Astrocyte of the hippocampus (primary cell): ENCODE measurements at regions not wholly inside any gene's neighbourhood (a gene's known extent, or its start where the extent isn't known, plus 50 kb on each side); places are given as distances from the start of the nearest gene placed in this dataset.
"Not testable (repeated sequence)": the region's sequence is repeated elsewhere in the genome, so short reads cannot be mapped to it uniquely, and the experiment has no call there.

Experiments used
- DNase-seq: peaks from one replicate; pipeline ENCODE4 v3.0.0; 2011; ENCODE audit warnings: low read depth, low spot score

DNA sequence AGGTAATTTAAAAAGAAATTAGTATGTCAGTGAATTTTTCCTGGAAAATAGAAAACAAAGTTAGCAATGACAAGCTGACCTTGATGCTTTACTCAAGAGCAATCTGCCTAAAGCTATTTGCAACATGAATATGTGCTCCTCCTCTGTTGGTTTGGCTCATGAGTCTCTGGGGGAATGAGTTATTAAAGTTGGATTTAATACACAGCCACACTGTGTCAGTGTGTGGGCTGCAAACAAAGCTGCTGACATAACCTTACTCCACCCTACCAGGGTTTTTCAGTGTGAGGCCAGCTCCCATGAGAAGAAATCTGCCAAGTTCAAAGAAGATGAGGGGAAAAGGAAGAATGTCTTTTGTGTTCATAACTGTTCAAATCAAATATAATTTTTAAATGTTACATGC, 280.5 kb downstream of the TLL1 start:
- DNase-seq = no peak

DNA sequence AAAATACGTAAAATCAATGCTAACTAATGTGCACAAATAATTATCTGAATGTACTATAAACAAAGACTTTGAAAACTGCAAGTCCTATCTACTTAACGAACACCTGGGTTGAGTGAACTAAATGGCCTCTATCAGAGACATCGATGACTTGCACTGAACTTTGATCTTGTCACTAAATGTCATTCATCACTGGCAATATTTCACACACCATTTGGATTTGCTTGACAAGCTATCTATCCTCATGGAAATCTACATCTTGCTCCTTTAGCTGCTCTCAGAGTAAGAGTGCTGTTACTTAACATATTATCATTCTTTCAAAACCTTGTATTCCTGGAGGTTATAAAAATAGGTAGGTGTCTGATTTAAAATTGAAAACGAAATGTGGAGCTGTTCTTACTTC, 289.3 kb downstream of the TLL1 start:
- no peak for DNase-seq

DNA sequence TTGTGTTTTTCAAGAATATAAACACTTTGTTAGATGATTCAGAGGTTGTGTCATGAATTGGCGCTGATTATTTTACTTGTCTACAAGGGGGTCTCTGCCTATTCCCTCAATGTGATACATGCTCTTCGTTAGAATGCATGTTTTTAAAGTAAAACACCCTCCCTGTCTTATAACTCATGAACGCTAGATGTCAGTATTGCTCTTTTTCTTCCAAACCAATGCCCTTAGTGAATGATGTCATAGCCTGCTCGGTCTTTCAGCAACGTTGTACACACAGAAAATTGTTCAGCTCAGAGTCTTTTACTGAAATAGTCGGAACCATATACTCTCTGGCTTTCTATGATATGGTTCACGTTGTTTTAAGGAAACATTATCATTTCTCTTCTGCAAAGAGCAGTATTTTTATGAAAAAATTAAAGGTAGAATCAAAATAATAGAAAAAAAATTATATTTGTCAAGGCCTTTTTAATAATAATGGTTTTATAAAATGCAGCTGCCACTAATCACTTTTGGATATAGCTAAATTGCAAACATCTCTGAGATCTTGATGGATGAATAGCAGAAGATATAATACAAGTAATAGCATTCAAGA, 292.9 kb downstream of the TLL1 start:
- DNase-seq = peak; percentile 84

DNA sequence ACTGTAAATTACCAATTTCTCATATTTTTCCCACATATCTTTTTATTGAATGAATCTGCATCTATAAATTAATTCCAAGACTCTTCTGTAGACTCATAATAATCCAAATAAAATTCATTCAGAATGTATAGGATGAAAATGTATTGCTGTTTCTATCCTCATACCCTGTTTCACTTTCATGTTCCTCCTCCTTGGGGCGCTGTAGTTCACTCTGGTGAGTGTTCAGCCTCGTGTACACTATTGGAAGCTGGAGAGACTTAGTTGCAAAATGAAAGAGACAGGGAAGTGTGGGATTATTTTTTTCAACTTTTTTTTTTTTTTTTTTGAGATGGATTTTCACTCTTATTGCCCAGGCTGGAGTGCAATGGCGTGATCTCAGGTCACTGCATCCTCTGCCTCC, 296.1 kb downstream of the TLL1 start:
- DNase-seq = peak; percentile 4

- no peak for DNase-seq
Measured at GRCh38 chr4:166172619-166173018, 299.6 kb downstream of the TLL1 start.

- peak; percentile 6 for DNase-seq
Measured at GRCh38 chr4:166174717-166175490, 301.9 kb downstream of the TLL1 start.

- no peak for DNase-seq
Measured at GRCh38 chr4:166182145-166182544, 309.1 kb downstream of the TLL1 start.

DNA sequence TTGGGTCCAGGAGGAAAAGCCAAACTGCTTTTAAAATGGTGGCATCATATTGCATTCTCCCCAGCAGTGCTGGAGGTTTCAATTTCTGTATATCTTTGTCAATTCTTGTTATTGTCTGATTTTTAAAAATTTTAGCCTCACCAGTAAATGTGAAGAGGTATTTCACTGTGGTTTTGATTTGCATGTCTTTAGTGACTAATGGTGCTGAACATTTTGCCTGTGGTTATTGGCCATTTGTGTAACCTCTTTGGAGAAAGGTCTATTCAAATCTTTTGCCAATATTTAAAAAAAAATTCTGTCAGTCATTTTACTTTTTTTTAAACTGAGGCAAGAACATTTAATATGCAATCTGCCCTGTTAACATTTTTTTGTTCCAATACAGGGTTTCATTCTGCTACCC, 322.1 kb downstream of the TLL1 start:
- DNase-seq = peak; percentile 46

DNA sequence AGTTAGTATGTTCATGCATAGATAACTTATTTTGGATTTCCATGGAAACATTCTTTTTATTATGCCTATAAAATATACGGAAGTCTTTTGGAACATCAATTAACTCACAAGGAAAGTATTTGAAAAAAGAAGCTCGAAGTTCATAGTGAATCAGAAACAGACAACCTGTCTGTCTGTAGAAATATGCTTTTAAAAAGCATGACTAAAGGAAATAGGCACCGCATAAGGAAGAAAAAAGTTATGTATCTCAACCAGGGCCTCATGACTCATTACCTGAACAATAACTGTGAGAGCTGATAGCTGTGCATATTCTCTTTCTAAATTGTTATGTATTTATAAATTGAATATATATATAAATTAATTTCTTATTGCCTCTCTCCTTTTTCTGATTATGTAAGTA, 324.1 kb downstream of the TLL1 start:
- DNase-seq = no peak

GRCh38 chr4:166198041-166198440, 325.0 kb downstream of the TLL1 start:
- no peak for DNase-seq

- no peak for DNase-seq
Measured at GRCh38 chr4:166198516-166199310, 325.7 kb downstream of the TLL1 start.

- no peak for DNase-seq
Measured at GRCh38 chr4:166202991-166203390, 330.0 kb downstream of the TLL1 start.

GRCh38 chr4:166212326-166212725, 339.3 kb downstream of the TLL1 start:
- not testable (repeated sequence) for DNase-seq

- DNase-seq = no peak
Measured at GRCh38 chr4:166222271-166222670, 349.2 kb downstream of the TLL1 start.

- DNase-seq = no peak
Measured at GRCh38 chr4:166228112-166228511, 355.1 kb downstream of the TLL1 start.

DNA sequence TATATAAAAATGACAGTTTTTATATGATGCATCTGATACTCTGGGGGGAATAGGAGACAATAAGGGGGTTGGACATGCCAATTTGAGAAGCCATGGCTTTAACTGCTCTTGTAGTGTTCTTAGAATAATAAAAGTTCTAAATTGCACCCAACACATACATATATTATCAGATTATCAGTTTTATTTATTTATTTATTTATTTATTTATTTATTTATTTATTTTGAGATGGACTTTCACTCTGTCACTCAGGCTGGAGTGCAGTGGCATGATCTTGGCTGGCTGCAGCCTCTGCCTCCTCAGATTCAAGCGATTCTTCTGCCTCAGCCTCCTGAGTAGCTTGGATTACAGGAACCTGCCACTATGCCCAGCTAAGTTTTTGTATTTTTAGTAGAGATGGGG, 356.8 kb downstream of the TLL1 start:
- no peak for DNase-seq

DNA sequence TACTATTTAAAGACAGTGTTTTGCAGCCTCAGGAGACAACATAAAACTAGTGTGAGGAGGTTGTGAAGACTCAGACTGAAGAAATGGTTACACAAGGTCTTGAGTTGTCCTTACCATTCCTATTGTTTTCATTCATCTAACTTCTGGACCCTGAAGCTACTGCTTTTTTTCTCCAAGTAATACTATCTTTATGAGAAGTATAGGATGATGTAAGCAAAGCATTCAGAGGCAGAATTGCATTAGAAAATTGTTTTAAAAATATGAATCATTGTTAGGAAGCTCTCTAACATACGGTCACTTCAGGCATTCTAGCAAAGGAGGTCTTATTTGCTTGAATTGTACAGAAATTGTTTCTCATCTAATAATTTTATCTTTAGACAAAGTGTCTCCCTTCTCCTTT, 357.8 kb downstream of the TLL1 start:
- DNase-seq = no peak

DNA sequence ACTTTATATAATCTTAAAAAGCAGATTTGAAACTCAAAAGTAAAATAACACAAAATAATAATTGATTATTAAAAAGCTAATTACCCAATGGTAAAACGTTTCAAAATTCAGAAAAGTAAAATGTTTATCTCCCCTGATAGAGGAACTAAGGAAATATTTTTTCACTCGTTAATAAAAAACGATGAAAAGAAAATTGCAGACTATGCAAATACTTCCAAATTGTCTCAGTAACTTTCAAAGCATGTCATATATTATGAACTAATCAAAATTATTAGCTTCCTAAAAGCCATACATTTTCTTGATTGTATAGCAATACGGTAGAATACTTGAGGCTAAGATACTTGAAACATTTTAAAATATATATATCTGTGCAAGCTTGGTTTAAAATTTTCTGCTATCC, 366.3 kb downstream of the TLL1 start:
- no peak for DNase-seq

- DNase-seq = peak; percentile 34
Measured at GRCh38 chr4:166252487-166253402, 379.7 kb downstream of the TLL1 start.

- DNase-seq = no peak
Measured at GRCh38 chr4:166257276-166257675, 384.2 kb downstream of the TLL1 start.

GRCh38 chr4:166257891-166258290, 384.9 kb downstream of the TLL1 start:
- DNase-seq = no peak

DNA sequence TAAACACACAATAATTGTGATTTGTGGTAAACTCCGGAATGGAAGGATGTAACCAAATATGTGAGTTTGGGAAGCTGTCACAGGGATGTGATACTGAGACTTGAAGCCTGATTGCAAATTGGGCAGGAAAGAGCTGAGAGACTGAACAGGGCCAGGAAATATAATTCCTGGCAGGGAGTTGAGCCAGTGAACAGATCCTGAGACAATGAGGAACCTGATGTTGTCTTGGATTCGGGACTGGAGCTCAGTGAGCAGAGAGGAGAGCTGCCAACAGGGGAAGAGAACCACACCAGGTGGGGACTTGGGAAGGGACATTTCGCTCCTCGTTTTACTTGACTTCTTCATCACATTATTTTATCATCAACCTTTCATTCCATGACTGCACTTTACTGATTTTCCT, 386.0 kb downstream of the TLL1 start:
- DNase-seq = no peak
